Astrocyte (in vitro differentiated cells and primary cell): ENCODE measurements at regions not wholly inside any gene's neighbourhood (a gene's known extent, or its start where the extent isn't known, plus 50 kb on each side); places are given as distances from the start of the nearest gene placed in this dataset.

Experiments used
- DNase-seq: peaks from one replicate; pipeline ENCODE4 v3.0.0-alpha.2; 2010; ENCODE audit warnings: low read depth
- FAIRE-seq: peaks from 2 replicates; lab custom pipeline; 2011; peaks lifted over from hg19 to GRCh38; lab: Jason Lieb, UNC
- H2AFZ ChIP-seq: 2 replicates; pipeline ENCODE4 v1.6.0; 2012; ENCODE audit warnings: low read depth, low read length, inconsistent platforms
- H3K27ac ChIP-seq: 2 replicates; pipeline ENCODE4 v1.5.1; 2011; ENCODE audit warnings: low read depth, low read length, inconsistent platforms
- H3K27me3 ChIP-seq: 2 replicates; pipeline ENCODE4 v1.6.0; 2011; ENCODE audit warnings: low read length, inconsistent platforms; ENCODE audit not compliant: insufficient read depth
- H3K36me3 ChIP-seq: 2 replicates; pipeline ENCODE4 v1.5.1; 2011; ENCODE audit warnings: low read length, inconsistent platforms; ENCODE audit not compliant: insufficient read depth
- H3K4me1 ChIP-seq: 2 replicates; pipeline ENCODE4 v1.5.1; 2011; ENCODE audit warnings: low read length, inconsistent platforms; ENCODE audit not compliant: insufficient read depth
- H3K4me2 ChIP-seq: 2 replicates; pipeline ENCODE4 v1.6.0; 2012; ENCODE audit warnings: low read length, inconsistent platforms
- H3K4me3 ChIP-seq: 2 replicates; pipeline ENCODE4 v1.5.1; 2011; ENCODE audit warnings: low read depth, mild to moderate bottlenecking, low read length, inconsistent platforms; ENCODE audit not compliant: insufficient read depth
- H3K79me2 ChIP-seq: 2 replicates; pipeline ENCODE4 v1.6.0; 2012; ENCODE audit warnings: mild to moderate bottlenecking, low read length, inconsistent platforms; ENCODE audit not compliant: insufficient read depth
- H3K9ac ChIP-seq: 2 replicates; pipeline ENCODE4 v1.6.0; 2012; ENCODE audit warnings: mild to moderate bottlenecking, low read length, inconsistent platforms
- H3K9me3 ChIP-seq: 2 replicates; pipeline ENCODE4 v1.5.1; 2012; ENCODE audit warnings: low read depth, mild to moderate bottlenecking, low read length, inconsistent platforms; ENCODE audit not compliant: insufficient read depth
- H4K20me1 ChIP-seq: 2 replicates; pipeline ENCODE4 v1.6.0; 2012; ENCODE audit warnings: low read length, inconsistent platforms; ENCODE audit not compliant: insufficient read depth
- H3K27ac Mint-ChIP-seq: one replicate; pipeline ENCODE4 v1.8.0; 2021; ENCODE audit warnings: mild to moderate bottlenecking, mixed read lengths; ENCODE audit not compliant: unreplicated experiment
- H3K27me3 Mint-ChIP-seq: one replicate; pipeline ENCODE4 v1.8.0; 2021; ENCODE audit warnings: low read depth, mixed read lengths; ENCODE audit not compliant: unreplicated experiment
- H3K36me3 Mint-ChIP-seq: one replicate; pipeline ENCODE4 v1.8.0; 2021; ENCODE audit warnings: low read depth, mixed read lengths; ENCODE audit not compliant: unreplicated experiment
- H3K4me1 Mint-ChIP-seq: one replicate; pipeline ENCODE4 v1.8.0; 2021; ENCODE audit warnings: low read depth, mixed read lengths; ENCODE audit not compliant: unreplicated experiment
- H3K4me3 Mint-ChIP-seq: one replicate; pipeline ENCODE4 v1.8.0; 2021; ENCODE audit warnings: mild to moderate bottlenecking, moderate library complexity, mixed read lengths; ENCODE audit not compliant: unreplicated experiment
- H3K9me3 Mint-ChIP-seq: one replicate; pipeline ENCODE4 v1.8.0; 2021; ENCODE audit warnings: mild to moderate bottlenecking, mixed read lengths; ENCODE audit not compliant: unreplicated experiment
- CTCF ChIP-seq: IDR thresholded peaks from 2 replicates; pipeline ENCODE4 v1.5.1; 2011; ENCODE audit warnings: low read depth, mild to moderate bottlenecking, inconsistent platforms, low read length, moderate library complexity; ENCODE audit not compliant: insufficient read depth
- EZH2 ChIP-seq: IDR thresholded peaks from 2 replicates; pipeline ENCODE4 v1.6.1; 2012; ENCODE audit warnings: mild to moderate bottlenecking, low read length, inconsistent platforms; ENCODE audit not compliant: insufficient read depth

GRCh38 chr3:74564560-74564959, 49.9 kb downstream of the CNTN3 start:
- FAIRE-seq (peak; percentile 76), DNase-seq (no peak)
- Histone ChIP-seq H3K27ac (no peak overlapping the region), H4K20me1 (no peaks in the 10 kb centered on the region), H3K9ac (no peak overlapping the region), H3K4me3 (no peak overlapping the region), H2AFZ (no peak overlapping the region), H3K79me2 (no peaks in the 10 kb centered on the region), H3K4me1 (no peaks in the 10 kb centered on the region), H3K27me3 (no peaks in the 10 kb centered on the region), H3K9me3 (peaks cover 4% of the 10 kb centered on the region), H3K4me2 (no peak overlapping the region), H3K36me3 (no peaks in the 10 kb centered on the region)
- no peak overlapping the region for H3K4me3 Mint-ChIP-seq
- H3K4me1 Mint-ChIP-seq: peaks cover 2% of the 10 kb centered on the region
- H3K27ac Mint-ChIP-seq: no peak overlapping the region
- TF ChIP-seq EZH2: no peak
- no peak for TF ChIP-seq CTCF
- H3K9me3 Mint-ChIP-seq: peaks cover 6% of the 10 kb centered on the region
- peaks cover 2% of the 10 kb centered on the region for H3K27me3 Mint-ChIP-seq
- peaks cover 2% of the 10 kb centered on the region for H3K36me3 Mint-ChIP-seq

- Mint-ChIP-seq H3K9me3 (peaks cover 6% of the 10 kb centered on the region), H3K27me3 (peaks cover 2% of the 10 kb centered on the region)
These were observed 51.7 kb downstream of the CNTN3 start for GRCh38 chr3:74562558-74563269.

More at GRCh38 chr3:74562558-74563269, 51.7 kb downstream of the CNTN3 start:
- no peak for DNase-seq
- no peak overlapping the region for H3K4me3 Mint-ChIP-seq
- no peak for TF ChIP-seq EZH2
- no peak for TF ChIP-seq CTCF
- H3K27ac ChIP-seq: no peak overlapping the region
- no peaks in the 10 kb centered on the region for H4K20me1 ChIP-seq
- H3K79me2 ChIP-seq: no peaks in the 10 kb centered on the region
- H3K9ac ChIP-seq: no peak overlapping the region
- no peaks in the 10 kb centered on the region for H3K27me3 ChIP-seq
- peaks cover 2% of the 10 kb centered on the region for H3K4me1 Mint-ChIP-seq
- H3K27ac Mint-ChIP-seq: no peak overlapping the region
- H3K36me3 ChIP-seq: no peaks in the 10 kb centered on the region
- no peak for FAIRE-seq
- H3K9me3 ChIP-seq: peaks cover 4% of the 10 kb centered on the region
- no peak overlapping the region for H3K4me3 ChIP-seq
- H2AFZ ChIP-seq: no peak overlapping the region
- H3K4me1 ChIP-seq: no peaks in the 10 kb centered on the region
- peaks cover 2% of the 10 kb centered on the region for H3K36me3 Mint-ChIP-seq
- H3K4me2 ChIP-seq: no peak overlapping the region
